Panc1 (cell line): ENCODE measurements at regions not wholly inside any gene's neighbourhood (a gene's known extent, or its start where the extent isn't known, plus 50 kb on each side); places are given as distances from the start of the nearest gene placed in this dataset.

Source experiments
- ATAC-seq: fragments of 200-7000 bp; cut with Tn5 transposase; 2 replicates; pipeline ENCODE4 v1.9.1; 2020; ENCODE audit warnings: mild to moderate bottlenecking, moderate library complexity
- BruUV-seq: library from RNA; stranded (reverse); fragments of 400-500 nt; replicated peaks from 2 replicates; lab custom pipeline; 2021; lab: Mats Ljungman, UMichigan
- CTCF ChIA-PET: fragments of 300-600 bp; sonication (Branson Sonifier 250); formaldehyde crosslinking; loops from one replicate; lab custom pipeline; 2022; ENCODE audit warnings: antibody characterized with exemption; lab: Charles Lee
- POLR2A ChIA-PET: fragments of 300-600 bp; sonication (Branson Sonifier 250); formaldehyde crosslinking; loops from one replicate; lab custom pipeline; 2022; ENCODE audit warnings: antibody characterized with exemption; lab: Charles Lee
- DNase-seq: peaks from one replicate; pipeline ENCODE4 v3.0.0-alpha.2; 2010; ENCODE audit warnings: low read depth, low spot score
- H3K27ac ChIP-seq: 2 replicates; pipeline ENCODE4 v1.5.1; 2011; ENCODE audit warnings: mild to moderate bottlenecking, low read length, inconsistent platforms
- H3K27me3 ChIP-seq: fragments of 200-500 bp; sonication (Bioruptor generic); 2 replicates; pipeline ENCODE4 v1.6.0; 2014; ENCODE audit warnings: low read length, inconsistent platforms; ENCODE audit not compliant: control insufficient read depth, insufficient read depth
- H3K36me3 ChIP-seq: fragments of 200-500 bp; sonication (Bioruptor generic); 2 replicates; pipeline ENCODE4 v1.5.1; 2014; ENCODE audit warnings: inconsistent platforms, mild to moderate bottlenecking, low read length, moderate library complexity; ENCODE audit not compliant: control insufficient read depth, insufficient read depth
- H3K4me1 ChIP-seq: 2 replicates; pipeline ENCODE4 v1.5.1; 2011; ENCODE audit warnings: inconsistent platforms, mild to moderate bottlenecking, low read length, moderate library complexity; ENCODE audit not compliant: control insufficient read depth, insufficient read depth
- H3K4me3 ChIP-seq, 2 experiments: 2 replicates each; pipeline ENCODE4 v1.5.1; 2011 to 2012; ENCODE audit warnings: low read depth in 2 of 2, low read length in 2 of 2, mild to moderate bottlenecking in 2 of 2, inconsistent platforms in 1 of 2, moderate library complexity in 1 of 2
- H3K9me3 ChIP-seq: fragments of 200-500 bp; sonication (Bioruptor generic); 2 replicates; pipeline ENCODE4 v1.5.1; 2014; ENCODE audit warnings: low read depth, mild to moderate bottlenecking, inconsistent platforms, low read length, moderate library complexity; ENCODE audit not compliant: control insufficient read depth, insufficient read depth
- CTCF ChIP-seq: fragments of 450-650 bp; IDR thresholded peaks from 2 replicates; pipeline ENCODE4 v1.5.1; 2017; ENCODE audit warnings: mild to moderate bottlenecking
- POLR2AphosphoS5 ChIP-seq: IDR thresholded peaks from 2 replicates; pipeline ENCODE4 v1.6.1; 2012; ENCODE audit warnings: mild to moderate bottlenecking, low read depth, low read length, moderate library complexity
- REST ChIP-seq, 2 experiments: IDR thresholded peaks; 2 replicates each; pipeline ENCODE4 v1.6.1; 2011 to 2012; ENCODE audit warnings: low read depth in 2 of 2, control low read depth in 1 of 2, low read length in 1 of 2, mild to moderate bottlenecking in 1 of 2, moderate library complexity in 1 of 2; ENCODE audit not compliant: insufficient read depth in 1 of 2
- SIN3A ChIP-seq: IDR thresholded peaks from 2 replicates; pipeline ENCODE4 v1.6.1; 2012; ENCODE audit warnings: low read depth, mild to moderate bottlenecking, low read length, moderate library complexity, borderline replicate concordance; ENCODE audit not compliant: insufficient read depth
- TCF7L2 ChIP-seq: IDR thresholded peaks from 2 replicates; pipeline ENCODE4 v1.6.1; 2011; ENCODE audit warnings: mild to moderate bottlenecking, low read depth, low read length, inconsistent platforms
- in situ Hi-C: cut with HindIII; loops from 2 replicates; pipeline ENCODE4 v1.10.0; 2016; ENCODE audit warnings: low sequenced_read_pairs, low pct_unique_long_range_greater_than_20kb
- intact Hi-C: fragments of 100-400 bp; cut with micrococcal nuclease; formaldehyde crosslinking; loops from one replicate; pipeline ENCODE4 v1.10.0; 2022; ENCODE audit not compliant: unreplicated experiment

GRCh38 chr7:41108821-41109220, 594.1 kb downstream of the INHBA start:
- Histone ChIP-seq H3K36me3 (no peaks in the 10 kb centered on the region), H3K4me1 (peaks cover 7% of the 10 kb centered on the region), H3K27ac (no peak overlapping the region), H3K4me3 (no peak overlapping the region), H3K27me3 (no peaks in the 10 kb centered on the region), H3K9me3 (no peaks in the 10 kb centered on the region)
- intact Hi-C loops (no loop called here), in situ Hi-C loops (no loop called here)
- ChIA-PET POLR2A (no interaction called here), CTCF (no interaction called here)
- BruUV-seq, result no TSS peak
- TF ChIP-seq TCF7L2 (no peak), POLR2AphosphoS5 (no peak), SIN3A (no peak), REST (IDR thresholded peaks at IDR 0.05; ENCODE audit: insufficient read depth in 1 of 2, low read depth in 2 of 2, low read length in 1 of 2) (no peak), CTCF (no peak)
- DNase-seq, result no peak
- ATAC-seq, result no peak

GRCh38 chr7:41107938-41108448, 594.9 kb downstream of the INHBA start:
- intact Hi-C loops (no loop called here), in situ Hi-C loops (no loop called here)
- H3K4me3 ChIP-seq, result peak overlapping the region in 1 of 2 experiments; percentile 26; a peak in 2 of 4 replicates
- peak; percentile 79 for ATAC-seq
- ChIA-PET POLR2A (no interaction called here), CTCF (no interaction called here)
- H3K36me3 ChIP-seq, result no peaks in the 10 kb centered on the region
- TF ChIP-seq REST (IDR thresholded peaks at IDR 0.05; ENCODE audit: insufficient read depth in 1 of 2, low read depth in 2 of 2, low read length in 1 of 2), result no peak
- no peak for TF ChIP-seq CTCF
- TF ChIP-seq TCF7L2, result no peak
- TF ChIP-seq SIN3A, result no peak
- no peak for TF ChIP-seq POLR2AphosphoS5
- peaks cover 7% of the 10 kb centered on the region for H3K4me1 ChIP-seq
- H3K9me3 ChIP-seq, result no peaks in the 10 kb centered on the region
- DNase-seq, result no peak
- no TSS peak for BruUV-seq
- no peak overlapping the region for H3K27ac ChIP-seq
- H3K27me3 ChIP-seq, result no peaks in the 10 kb centered on the region
